Large intestine (tissue), 3 donors: ENCODE measurements at regions not wholly inside any gene's neighbourhood (a gene's known extent, or its start where the extent isn't known, plus 50 kb on each side); places are given as distances from the start of the nearest gene placed in this dataset.
"Not testable (repeated sequence)": the region's sequence is repeated elsewhere in the genome, so short reads cannot be mapped to it uniquely, and the experiment has no call there.

Experiments used
- DNase-seq, 2 donors: peaks; one replicate each; pipeline versions ENCODE4 v3.0.0 to v3.0.0-alpha.2; 2013
- H3K27ac ChIP-seq: one replicate; pipeline ENCODE4 v1.5.1; 2013; ENCODE audit warnings: low read length
- H3K27me3 ChIP-seq: 2 replicates; pipeline ENCODE4 v1.6.1; 2013; ENCODE audit warnings: low read length; ENCODE audit not compliant: control insufficient read depth, insufficient read depth
- H3K36me3 ChIP-seq: 2 replicates; pipeline ENCODE4 v1.6.1; 2013; ENCODE audit warnings: low read length; ENCODE audit not compliant: control insufficient read depth, insufficient read depth
- H3K4me1 ChIP-seq: one replicate; pipeline ENCODE4 v1.6.1; 2013; ENCODE audit warnings: low read length; ENCODE audit not compliant: control insufficient read depth, insufficient read depth
- H3K4me3 ChIP-seq: one replicate; pipeline ENCODE4 v1.5.1; 2013; ENCODE audit warnings: low read length
- H3K9me3 ChIP-seq: one replicate; pipeline ENCODE4 v1.6.1; 2013; ENCODE audit warnings: mild to moderate bottlenecking, low read depth, low read length, moderate library complexity; ENCODE audit not compliant: control insufficient read depth
- WGBS: methylation state at CpG from one replicate; pipeline ENCODE4 v1.1.5; 2013; ENCODE audit warnings: low lambda C conversion rate; ENCODE audit not compliant: insufficient coverage; 5-methylcytosine and 5-hydroxymethylcytosine counted together

DNA sequence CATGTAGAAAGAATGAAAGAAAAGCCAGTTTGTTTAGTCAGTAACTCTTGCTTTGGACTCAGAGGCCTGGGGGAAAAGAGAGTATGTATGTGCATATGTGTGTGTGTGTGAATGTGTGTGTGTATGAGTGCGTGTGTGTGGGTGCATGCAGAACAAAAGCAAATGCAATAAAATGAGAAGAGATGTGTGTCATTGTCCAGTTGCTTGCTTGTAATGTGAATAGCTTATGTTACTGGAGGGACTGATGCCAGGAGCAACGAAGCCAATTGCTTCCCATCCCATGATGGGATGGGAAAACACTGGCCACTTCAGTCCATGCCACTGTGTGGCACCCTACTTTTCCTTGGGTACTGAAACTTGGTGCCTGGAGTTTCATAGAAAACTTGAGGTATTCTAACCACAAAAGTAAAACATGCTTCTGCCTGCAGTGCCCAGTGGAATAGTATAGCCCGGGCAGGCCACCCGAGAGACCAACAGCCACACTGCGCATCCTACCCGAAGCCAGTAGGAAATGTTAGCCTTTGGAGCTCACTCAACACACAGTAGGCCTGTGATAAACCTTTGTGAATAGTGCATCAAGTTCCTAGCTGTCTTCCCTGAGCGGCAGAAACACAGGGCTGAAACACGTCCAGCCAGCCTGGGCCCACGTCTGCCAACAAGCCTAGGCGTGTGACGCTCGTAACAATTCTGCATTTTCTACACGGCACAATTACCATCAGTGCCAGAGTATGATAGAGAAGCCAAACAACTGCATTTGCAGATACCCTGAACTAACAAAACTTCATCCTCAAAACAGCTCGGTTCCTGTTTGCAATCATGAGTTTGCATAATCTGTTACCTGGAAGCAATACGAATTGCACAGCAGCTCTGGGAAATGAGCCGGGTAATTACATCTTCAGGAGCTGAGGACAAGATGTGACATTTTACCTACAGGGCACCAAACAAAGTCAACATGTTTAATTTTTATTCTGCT lies 198.1 kb downstream of the SYK start:
- Histone ChIP-seq H3K36me3 (no peaks in the 10 kb centered on the region), H3K4me1 (no peaks in the 10 kb centered on the region), H3K4me3 (no peak overlapping the region), H3K27me3 (no peaks in the 10 kb centered on the region), H3K27ac (no peak overlapping the region), H3K9me3 (no peaks in the 10 kb centered on the region)
- 80% methylated on average over 1 of the region's 16 CpGs for WGBS
- no peak for DNase-seq

DNA sequence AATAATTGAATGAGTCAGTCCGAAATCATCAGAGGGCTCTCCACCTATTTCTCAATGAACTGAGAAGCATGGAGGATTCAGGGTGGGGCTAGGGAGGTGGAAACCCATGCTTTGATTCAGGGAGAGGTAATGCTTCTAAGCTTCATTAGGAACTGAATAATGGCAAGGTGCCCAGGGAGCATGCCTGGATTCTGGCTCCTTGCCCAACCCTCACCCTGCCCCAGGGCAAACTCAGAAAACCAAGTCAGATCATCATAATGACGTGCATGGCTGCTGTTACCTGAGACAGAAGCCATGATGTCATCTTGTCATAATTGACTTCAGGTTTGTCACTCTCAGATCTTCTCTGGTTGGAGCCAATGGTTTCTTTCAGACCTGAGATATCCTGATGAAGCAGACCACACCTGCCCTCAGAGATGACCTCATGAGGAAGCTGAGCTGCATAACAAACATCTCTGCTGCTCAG lies 199.6 kb downstream of the SYK start:
- Histone ChIP-seq H3K9me3 (no peaks in the 10 kb centered on the region), H3K4me3 (no peak overlapping the region), H3K4me1 (no peaks in the 10 kb centered on the region), H3K27me3 (no peaks in the 10 kb centered on the region), H3K36me3 (no peaks in the 10 kb centered on the region), H3K27ac (no peak overlapping the region)
- WGBS = no CpG with 5 or more reads among the region's 2 CpGs
- no peak for DNase-seq

DNA sequence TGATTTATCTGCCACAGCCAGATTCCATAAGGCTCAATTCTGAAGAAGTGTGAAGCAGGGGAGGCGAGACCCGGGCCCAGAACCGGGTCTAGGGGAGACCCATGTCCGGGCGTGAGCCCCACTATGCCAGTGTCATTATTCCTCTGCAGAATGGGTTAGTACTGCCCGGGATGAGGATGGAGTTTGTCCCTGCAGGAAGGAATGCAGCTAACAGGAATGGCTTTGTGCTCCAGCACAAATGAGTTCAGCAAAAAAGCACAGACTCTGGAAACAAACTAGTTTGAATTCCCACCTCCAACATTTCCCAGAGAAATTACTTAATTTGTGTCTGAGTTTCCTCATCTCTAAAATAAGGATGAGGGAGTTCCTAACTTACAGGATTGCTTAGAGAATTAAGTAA lies 202.9 kb downstream of the SYK start:
- DNase-seq = no peak
- Histone ChIP-seq H3K27ac (no peak overlapping the region), H3K4me1 (no peaks in the 10 kb centered on the region), H3K27me3 (no peaks in the 10 kb centered on the region), H3K36me3 (no peaks in the 10 kb centered on the region), H3K9me3 (no peaks in the 10 kb centered on the region), H3K4me3 (no peak overlapping the region)
- whole genome bisulfite sequencing = no CpG with 5 or more reads among the region's 6 CpGs

DNA sequence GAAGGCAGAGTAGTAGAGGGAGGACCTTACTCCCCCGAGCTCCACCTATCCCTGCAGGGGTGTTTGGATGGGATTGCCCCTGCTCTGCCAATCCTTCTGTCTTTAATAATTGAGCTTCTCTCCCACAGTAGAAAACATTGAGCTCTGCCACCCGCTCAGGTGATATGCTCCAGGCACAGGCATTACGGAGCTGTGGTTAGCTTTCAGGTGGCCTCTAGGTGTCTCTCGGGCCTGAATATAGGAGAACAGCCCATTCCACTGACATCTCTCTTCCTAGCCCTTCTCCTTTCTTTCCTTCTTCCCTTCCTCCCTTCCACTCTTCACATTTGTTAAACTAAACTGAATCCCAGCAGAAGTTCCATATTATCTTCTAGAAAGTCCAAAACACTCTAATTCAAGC lies 203.4 kb downstream of the SYK start:
- WGBS = no CpG with 5 or more reads among the region's 4 CpGs
- H3K36me3 ChIP-seq = no peaks in the 10 kb centered on the region
- peak in 1 of 2 donors; percentile 12 for DNase-seq
- no peak overlapping the region for H3K4me3 ChIP-seq
- no peak overlapping the region for H3K27ac ChIP-seq
- H3K27me3 ChIP-seq = no peaks in the 10 kb centered on the region
- no peaks in the 10 kb centered on the region for H3K9me3 ChIP-seq
- no peaks in the 10 kb centered on the region for H3K4me1 ChIP-seq

DNA sequence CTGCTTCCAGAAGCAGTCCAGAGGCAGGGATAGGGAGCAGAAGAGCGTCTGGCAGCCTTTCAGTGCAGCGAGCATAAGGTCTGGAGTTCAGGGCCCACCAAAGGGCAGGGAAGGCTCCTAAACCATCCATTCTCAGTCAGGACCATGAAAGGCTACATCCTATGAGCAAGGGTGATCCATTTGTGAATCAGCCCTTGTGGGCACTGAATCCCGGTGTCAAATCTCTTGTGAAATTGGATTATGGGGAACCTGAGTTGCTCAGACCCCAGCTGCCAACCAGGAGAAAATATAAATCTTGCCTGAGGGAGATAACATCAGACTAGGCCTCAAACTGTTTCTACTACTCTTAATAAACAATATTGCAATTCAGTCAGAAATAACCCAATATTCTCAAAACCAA lies 204.4 kb downstream of the SYK start:
- no peak for DNase-seq
- H3K4me1 ChIP-seq = no peaks in the 10 kb centered on the region
- H3K36me3 ChIP-seq = no peaks in the 10 kb centered on the region
- no peaks in the 10 kb centered on the region for H3K9me3 ChIP-seq
- no CpG with 5 or more reads among the region's 3 CpGs for WGBS
- no peak overlapping the region for H3K27ac ChIP-seq
- no peaks in the 10 kb centered on the region for H3K27me3 ChIP-seq
- no peak overlapping the region for H3K4me3 ChIP-seq

DNA sequence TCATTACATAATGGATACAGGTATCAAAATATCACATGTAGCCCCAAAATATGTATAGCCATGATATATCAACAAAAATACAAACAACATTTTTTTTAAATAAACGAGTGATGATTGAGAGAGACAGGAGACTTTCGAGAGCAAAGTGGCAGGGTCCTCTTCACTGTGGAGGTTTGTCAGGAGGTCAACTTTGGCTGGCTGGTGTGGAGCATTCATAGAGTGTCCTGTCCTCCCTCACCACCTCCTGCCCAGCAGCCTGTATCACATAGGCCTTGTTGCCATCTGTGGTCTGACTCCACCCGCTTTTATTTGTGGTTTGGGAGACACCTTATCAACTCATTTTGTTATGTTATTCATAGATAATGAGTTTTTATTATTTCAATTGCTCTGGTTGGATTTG lies 206.9 kb downstream of the SYK start:
- 100% methylated on average over 1 of the region's 3 CpGs for WGBS
- Histone ChIP-seq H3K27me3 (no peaks in the 10 kb centered on the region), H3K36me3 (no peaks in the 10 kb centered on the region), H3K4me1 (no peaks in the 10 kb centered on the region), H3K27ac (no peak overlapping the region), H3K4me3 (no peak overlapping the region), H3K9me3 (no peaks in the 10 kb centered on the region)
- no peak for DNase-seq

DNA sequence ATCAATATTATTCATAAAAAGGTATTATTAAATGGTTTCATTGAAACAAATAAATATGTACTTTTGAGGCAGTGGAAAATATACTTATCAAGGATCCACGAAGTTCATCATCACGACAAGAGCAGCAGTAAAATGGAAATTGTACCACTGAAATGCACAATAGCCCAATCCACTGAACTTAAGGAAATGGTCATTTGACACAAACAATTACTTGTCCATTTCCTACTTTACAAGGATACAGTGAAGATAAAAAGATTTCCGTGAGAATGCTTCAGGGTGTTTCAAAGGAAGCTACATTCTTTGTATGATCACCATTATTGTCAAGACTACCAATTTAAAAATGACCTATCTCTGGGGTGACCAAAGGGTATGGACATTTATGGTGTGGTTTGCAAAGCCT lies 210.3 kb downstream of the SYK start:
- Histone ChIP-seq H3K4me1 (no peaks in the 10 kb centered on the region), H3K4me3 (no peak overlapping the region), H3K36me3 (no peaks in the 10 kb centered on the region), H3K27ac (no peak overlapping the region), H3K9me3 (no peaks in the 10 kb centered on the region), H3K27me3 (no peaks in the 10 kb centered on the region)
- 93% methylated on average over 2 of the region's 3 CpGs for WGBS
- DNase-seq = no peak

DNA sequence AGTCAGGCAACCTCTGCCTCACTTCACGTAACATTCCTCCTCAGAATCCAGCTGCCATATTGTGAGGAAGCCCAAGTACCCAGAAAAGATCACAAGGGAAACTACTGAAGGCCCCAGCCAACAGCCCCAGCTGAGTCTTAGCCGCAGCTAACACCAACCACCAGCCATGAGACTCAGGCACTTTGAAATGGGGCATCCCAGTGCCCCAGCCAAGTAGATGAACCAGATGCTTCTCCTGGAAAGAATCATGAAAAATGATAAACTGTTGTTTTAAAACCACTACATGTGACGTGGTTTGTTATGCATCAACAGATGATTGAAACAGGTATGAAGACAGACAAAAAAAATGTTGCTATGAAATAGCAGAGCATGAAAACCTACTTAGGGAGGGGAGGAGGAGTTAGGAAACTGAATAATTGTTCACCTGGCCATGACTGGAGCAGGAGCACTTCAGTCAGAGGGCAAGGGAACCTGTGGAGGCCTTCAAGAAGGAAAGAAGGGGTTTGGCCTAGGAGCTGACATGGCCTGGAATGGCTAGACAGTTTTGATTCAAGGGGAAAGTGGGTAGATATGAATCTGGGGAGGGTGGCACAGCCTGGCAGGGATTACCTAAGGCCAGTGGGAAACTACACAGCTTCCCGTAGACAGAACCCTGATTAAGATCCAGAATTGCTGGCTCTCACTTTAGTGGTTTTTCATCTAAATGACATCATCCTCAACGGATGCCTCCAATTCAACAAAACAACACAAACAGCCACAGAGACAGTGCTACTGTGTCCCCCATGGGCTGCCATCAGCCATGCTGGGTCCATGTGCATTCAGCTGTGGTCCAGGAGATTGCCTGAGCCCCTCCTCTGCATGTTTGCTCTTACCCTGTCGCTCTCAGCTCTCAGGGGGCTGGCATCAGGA lies 211.6 kb downstream of the SYK start:
- Histone ChIP-seq H3K9me3 (peaks cover 3% of the 10 kb centered on the region), H3K27ac (no peak overlapping the region), H3K36me3 (no peaks in the 10 kb centered on the region), H3K4me1 (no peaks in the 10 kb centered on the region), H3K27me3 (no peaks in the 10 kb centered on the region), H3K4me3 (no peak overlapping the region)
- no CpG with 5 or more reads among the region's 6 CpGs for WGBS
- DNase-seq = no peak

DNA sequence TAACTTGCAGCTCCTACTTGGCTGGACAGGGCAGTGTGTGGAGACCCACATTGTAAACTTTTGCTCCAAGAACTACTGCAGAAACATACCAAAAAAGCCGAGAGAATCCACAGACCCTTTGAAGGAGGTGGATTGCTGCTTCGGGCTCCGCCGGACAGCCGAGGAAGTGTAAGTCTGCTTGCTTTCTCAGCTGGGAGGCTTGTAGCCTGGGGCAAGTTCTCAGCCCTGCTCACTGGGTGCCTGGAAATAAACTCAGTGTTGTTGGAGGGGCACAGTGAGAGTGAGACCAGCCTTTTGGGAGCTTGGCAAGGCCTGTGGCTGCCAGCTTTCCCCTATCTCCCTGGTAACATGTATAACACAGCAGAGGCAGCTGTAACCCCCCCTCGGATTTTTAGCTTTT lies 215.6 kb downstream of the SYK start:
- H3K27ac ChIP-seq = no peak overlapping the region
- DNase-seq = no peak
- no peaks in the 10 kb centered on the region for H3K36me3 ChIP-seq
- no peak overlapping the region for H3K4me3 ChIP-seq
- H3K4me1 ChIP-seq = no peaks in the 10 kb centered on the region
- H3K27me3 ChIP-seq = no peaks in the 10 kb centered on the region
- peaks cover 7% of the 10 kb centered on the region for H3K9me3 ChIP-seq
- WGBS = no CpG with 5 or more reads among the region's 6 CpGs

DNA sequence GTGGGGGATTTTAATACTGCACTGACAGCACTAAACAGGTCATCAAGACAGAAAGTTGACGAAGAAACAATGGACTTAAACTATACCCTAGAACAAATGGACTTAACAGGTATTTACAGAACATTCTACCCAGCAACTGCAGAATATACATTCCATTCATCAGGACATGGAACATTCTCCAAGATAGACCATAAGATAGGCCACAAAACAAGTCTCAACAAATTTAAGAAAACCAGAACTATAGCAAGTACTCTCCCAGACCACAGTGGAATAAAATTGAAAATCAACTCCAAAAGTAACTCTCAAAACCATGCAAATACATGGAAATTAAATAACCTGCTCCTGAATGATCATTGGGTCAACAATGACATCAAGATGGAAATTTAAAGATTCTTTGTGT lies 218.3 kb downstream of the SYK start:
- not testable (repeated sequence) for H3K9me3 ChIP-seq, DNase-seq, H3K27ac ChIP-seq, H3K27me3 ChIP-seq, H3K4me3 ChIP-seq, H3K36me3 ChIP-seq, H3K4me1 ChIP-seq
- WGBS = no CpG with 5 or more reads among the region's 1 CpG
